KBM-7 (cell line): ENCODE measurements at regions not wholly inside any gene's neighbourhood (a gene's known extent, or its start where the extent isn't known, plus 50 kb on each side); places are given as distances from the start of the nearest gene placed in this dataset.
A peak's percentile ranks its signal among the peaks of the same experiment; 100 is the strongest.

Experiments
- DNase-seq: peaks from one replicate; pipeline ENCODE4 v3.0.0-alpha.2; 2015
- in situ Hi-C: fragments of 300-500 bp; cut with MboI; formaldehyde crosslinking; loops from 2 replicates; pipeline ENCODE4 v1.14.3; 2020; ENCODE audit warnings: low sequenced_read_pairs, low pct_unique_long_range_greater_than_20kb, mixed read lengths

DNA sequence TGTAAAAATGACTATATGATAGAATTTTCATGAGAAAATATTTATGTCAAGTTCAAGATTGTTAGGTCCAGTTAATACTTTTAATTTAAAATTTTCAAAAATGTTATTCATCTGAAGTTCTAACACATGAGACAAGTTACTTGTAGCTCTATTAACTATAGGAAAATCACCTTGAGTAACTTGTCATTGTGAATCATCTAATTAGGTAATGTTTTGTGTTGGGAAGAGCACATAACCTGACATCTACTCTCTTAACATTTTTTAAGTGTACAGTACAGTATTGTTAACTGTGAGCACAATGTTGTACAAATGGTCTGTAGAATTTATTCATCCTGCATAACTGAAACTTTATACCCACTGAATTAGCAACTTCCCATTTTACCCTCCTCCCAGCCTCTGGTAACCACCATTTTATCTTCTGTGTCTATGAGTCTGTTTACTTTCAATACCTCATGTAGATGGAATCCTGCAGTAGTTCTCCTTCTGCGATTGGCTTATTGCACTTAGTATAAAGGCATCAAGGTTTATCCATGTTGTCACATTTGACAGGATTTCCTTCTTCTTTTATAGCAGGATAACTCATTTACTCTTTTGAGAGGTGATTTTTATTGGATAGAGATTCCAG, 54.6 kb downstream of the ARL4A start:
- in situ Hi-C loops: no loop called here
- peak; percentile 52 for DNase-seq

GRCh38 chr7:12746211-12746610, 58.8 kb downstream of the ARL4A start:
- in situ Hi-C loops: no loop called here
- no peak for DNase-seq

DNA sequence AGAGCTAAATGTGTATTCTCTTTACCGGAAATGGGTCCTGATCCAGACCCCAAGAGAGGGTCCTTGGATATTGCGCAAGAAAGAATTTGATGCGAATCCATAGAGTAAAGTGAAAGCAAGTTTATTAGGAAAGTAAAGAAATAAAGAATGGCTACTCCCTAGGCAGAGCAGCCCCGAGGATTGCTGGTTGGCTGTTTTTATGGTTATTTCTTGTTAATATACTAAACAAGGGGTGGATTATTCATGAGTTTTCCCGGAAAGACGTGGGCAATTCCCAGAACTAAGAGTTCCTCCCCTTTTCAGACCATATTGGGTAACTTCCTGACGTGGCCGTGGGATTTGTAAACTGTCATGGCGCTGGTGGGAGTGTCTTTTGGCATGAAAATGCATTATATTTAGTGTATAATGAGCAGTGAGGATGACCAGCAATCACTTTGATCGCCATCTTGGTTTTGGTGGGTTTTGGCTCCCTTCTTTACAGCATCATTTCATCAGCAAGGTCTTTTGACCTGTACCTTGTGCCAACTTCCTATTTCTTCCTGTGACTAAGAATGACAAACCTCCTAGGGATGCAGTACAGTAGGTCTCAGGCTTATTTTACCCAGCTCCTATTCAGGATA, 60.4 kb downstream of the ARL4A start:
- in situ Hi-C loops: no loop called here
- DNase-seq: no peak

GRCh38 chr7:12749069-12749468, 61.6 kb downstream of the ARL4A start:
- DNase-seq: no peak
- in situ Hi-C loops: no loop called here

DNA sequence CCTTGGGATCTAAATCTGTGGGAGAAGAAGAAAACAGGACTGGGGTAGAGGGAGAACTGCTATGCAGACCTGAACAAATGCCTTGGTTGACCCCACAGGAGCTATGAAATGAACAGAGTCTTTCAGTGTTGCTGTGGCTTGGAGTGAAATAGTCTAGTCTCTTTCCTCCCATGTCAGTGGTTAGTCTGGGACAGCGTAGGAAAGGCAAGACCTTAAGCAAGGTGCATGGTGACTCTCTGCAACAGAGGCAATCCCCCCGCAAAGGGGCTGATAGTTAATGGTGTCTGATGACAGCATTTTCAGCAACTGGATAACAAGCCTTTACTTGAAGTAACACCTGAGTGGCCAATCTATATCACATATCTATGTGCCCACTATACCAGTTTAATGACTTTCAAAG, 62.3 kb downstream of the ARL4A start:
- in situ Hi-C loops: no loop called here
- no peak for DNase-seq

DNA sequence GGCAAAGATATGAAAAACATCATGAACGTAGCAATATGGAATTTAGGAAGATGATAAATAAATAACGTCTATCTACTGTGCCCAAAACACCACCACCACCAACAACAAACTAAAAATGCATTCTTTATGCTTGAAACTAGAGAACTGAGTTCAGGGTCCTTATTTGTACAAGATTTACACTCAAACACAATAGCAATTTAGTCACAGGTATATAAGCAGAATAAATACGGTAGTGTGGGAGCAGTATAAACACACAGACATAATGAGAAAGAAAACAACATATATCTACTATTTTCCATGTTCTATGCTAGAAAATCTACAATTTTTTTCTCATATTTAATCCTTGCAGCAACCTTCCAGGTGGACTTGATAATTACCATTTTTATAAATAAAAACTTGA, 64.3 kb downstream of the ARL4A start:
- DNase-seq: no peak
- in situ Hi-C loops: no loop called here

- no peak for DNase-seq
- in situ Hi-C loops: no loop called here
Measured at GRCh38 chr7:12754179-12754578, 66.7 kb downstream of the ARL4A start.

- in situ Hi-C loops: no loop called here
- DNase-seq: no peak
Measured at GRCh38 chr7:12756821-12757220, 69.4 kb downstream of the ARL4A start.

- in situ Hi-C loops: no loop called here
- no peak for DNase-seq
Measured at GRCh38 chr7:12757443-12757842, 70.0 kb downstream of the ARL4A start.

GRCh38 chr7:12759151-12759550, 71.7 kb downstream of the ARL4A start:
- in situ Hi-C loops: no loop called here
- DNase-seq: no peak

DNA sequence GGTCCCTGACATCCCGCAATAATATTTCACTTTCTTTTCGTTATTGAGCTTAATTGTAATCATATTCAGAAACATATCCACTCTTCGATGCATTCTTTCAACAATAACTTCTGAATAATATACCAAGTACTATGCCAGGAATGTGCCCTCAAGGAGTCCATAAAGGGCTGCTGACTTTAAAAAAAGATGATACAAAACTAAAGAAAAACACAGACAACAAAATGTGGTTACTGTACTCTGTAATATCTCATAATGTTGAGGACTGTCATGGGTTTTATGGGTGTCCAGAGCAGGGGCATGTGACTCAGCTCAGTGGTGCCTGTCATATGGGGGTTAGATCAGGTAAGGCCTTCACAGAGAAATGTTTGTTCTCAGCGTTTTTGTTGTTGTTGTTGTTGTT, 73.7 kb downstream of the ARL4A start:
- in situ Hi-C loops: no loop called here
- DNase-seq: no peak

DNA sequence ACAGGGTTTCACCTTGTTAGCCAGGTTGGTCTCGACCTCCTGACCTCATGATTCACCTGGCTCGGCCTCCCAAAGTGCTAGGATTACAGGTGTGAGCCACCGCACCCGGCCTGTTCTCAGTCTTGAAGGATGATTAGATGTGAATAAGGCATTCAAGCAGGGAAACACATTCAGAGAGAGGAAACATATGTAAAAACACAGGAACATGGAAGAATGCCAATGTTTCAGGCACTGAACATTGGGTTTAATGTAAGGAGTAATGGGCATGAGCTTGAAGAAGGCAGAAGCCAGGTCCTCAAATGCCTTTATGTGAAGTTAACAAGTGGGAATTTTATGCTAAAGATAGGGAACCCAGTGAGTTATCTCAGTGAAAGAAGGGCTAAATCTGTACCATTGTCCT, 74.3 kb downstream of the ARL4A start:
- in situ Hi-C loops: no loop called here

DNA sequence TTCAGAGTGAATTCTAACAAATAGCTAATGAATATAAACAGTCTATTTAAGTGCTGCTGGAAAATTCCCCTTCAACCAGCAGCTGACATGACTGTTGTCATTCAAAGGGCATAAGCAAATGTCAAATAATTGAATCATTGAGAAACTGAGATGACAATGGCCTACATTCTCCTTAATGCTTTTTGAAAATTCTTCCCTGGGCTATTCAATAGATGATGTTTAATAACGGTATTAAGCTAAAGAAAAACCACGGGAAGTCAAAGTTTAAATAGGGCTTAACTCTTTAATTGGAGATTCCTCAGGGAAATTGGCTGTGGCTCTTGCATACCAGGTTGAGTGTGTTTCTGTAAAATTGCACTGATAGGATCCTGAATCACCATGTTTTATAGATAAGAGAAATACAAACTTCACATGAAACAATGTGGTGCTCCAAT, 77.0 kb downstream of the ARL4A start:
- in situ Hi-C loops: no loop called here

More for the DNA sequence above, 74.3 kb downstream of the ARL4A start:
- no peak for DNase-seq

GRCh38 chr7:12765431-12766100, 78.1 kb downstream of the ARL4A start:
- in situ Hi-C loops: no loop called here
- no peak for DNase-seq

More for the DNA sequence above, 77.0 kb downstream of the ARL4A start:
- DNase-seq: no peak

DNA sequence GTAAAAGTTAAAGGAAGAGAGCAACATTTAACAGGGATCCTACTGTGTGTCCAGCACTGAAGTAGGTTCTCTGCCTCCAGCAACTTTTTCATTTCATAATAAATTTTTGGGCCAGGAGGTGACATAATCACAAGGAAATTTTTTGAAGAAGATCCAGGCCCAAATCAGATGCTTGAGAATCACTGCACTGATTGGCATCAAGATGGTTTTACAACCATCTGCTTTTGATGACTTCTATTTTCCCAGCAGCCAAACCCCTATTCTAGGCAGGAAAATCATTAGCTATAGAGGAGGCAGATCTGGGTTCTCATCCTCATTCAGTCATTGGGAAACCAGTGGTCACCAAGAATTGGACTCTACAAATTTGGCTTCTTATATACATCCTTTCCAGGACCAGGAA, 79.0 kb downstream of the ARL4A start:
- in situ Hi-C loops: no loop called here
- DNase-seq: no peak

DNA sequence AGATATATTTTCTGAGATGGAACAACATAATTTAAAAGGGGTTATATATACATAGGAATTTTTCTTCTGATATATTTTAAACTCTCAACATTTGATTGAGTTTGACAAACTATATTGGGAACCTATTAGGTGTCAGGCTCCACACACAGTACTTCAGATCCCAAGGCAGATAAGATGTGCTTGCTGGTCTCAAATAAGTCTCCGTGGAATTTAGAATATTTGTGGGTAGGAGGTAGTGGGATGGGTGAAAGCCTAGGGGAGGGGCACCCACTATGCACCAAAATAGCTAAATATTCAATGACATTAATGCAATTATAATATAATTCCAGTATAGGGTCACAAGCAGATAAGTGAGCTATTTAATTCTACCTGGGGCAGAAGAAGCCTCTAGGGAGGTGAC, 81.5 kb downstream of the ARL4A start:
- in situ Hi-C loops: no loop called here
- no peak for DNase-seq

GRCh38 chr7:12769444-12769843, 82.0 kb downstream of the ARL4A start:
- in situ Hi-C loops: no loop called here
- no peak for DNase-seq

DNA sequence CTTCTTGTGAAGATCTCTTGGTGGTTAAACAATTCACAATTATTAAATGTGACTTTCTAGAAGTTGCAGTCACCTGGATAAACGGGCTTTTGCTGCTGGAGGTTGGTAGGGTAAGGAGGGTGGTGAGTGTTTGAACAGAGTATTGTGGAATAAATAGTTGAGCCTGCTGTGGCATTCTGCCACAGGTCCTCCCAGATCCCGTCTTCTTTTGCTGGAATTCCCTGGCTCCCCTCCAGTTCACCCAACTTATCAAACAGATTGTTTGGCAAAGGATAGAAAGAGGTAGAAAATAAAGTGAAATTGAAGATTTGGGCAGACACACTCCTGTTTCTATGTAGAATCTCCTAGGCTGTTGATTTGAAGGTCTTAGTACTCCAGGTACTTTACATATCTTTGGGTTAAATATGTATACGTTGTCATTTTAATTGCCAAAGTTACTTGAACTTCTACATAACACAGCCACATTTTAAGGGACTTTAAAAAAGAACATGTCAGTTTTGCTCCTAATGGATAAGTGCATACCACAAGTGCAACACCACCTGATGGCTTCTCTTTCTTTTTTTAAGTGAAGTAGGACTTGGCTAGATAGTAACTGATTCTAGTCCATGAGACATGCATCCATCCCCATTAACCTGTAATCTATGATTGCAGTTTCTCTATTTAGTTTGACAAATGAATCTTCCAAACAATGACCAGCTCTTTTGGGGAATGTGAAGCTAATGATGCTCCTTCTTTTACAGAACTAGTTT, 83.0 kb downstream of the ARL4A start:
- DNase-seq: no peak

GRCh38 chr7:12771378-12771877, 84.0 kb downstream of the ARL4A start:
- no peak for DNase-seq
- in situ Hi-C loops: no loop called here

More for the DNA sequence above, 83.0 kb downstream of the ARL4A start:
- in situ Hi-C loops: no loop called here

DNA sequence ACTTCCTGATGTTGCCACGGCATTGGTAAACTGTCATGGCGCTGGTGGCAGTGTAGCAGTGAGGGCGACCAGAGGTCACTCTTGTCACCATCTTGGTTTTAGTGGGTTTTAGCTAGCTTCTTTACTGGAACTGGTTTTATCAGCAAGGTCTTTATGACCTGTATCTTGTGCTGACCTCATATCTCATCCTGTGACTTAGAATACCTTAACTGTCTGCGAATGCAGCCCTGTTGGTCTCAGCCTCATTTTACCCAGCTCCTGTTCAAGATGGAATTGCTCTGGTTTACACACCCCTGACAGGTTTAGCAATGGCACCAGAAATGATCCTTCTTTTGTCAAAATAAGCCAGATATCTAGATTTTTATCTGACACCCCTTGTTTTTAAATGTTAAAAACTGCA, 85.3 kb downstream of the ARL4A start:
- DNase-seq: no peak
- in situ Hi-C loops: no loop called here
